Uterus (tissue), 2 donors: ENCODE measurements at regions not wholly inside any gene's neighbourhood (a gene's known extent, or its start where the extent isn't known, plus 50 kb on each side); places are given as distances from the start of the nearest gene placed in this dataset.

Experiments
- CTCF ChIP-seq, 4 experiments: fragments of 200-600 bp in 2 of 4; fragments of 450-650 bp in 2 of 4; sonication (generic) in 2 of 4; IDR thresholded peaks; one replicate each; pipeline ENCODE4 v1.5.1; 2016 to 2019; ENCODE audit warnings: antibody characterized with exemption in 4 of 4, mild to moderate bottlenecking in 2 of 4, moderate library complexity in 1 of 4
- POLR2A ChIP-seq, 2 donors: fragments of 450-650 bp; IDR thresholded peaks; one replicate each; pipeline ENCODE4 v1.6.1; 2016; ENCODE audit warnings: antibody characterized with exemption in 2 of 2, mild to moderate bottlenecking in 1 of 2, moderate library complexity in 1 of 2

- TF ChIP-seq CTCF (IDR thresholded peaks at IDR 0.05) (no peak), POLR2A (IDR thresholded peaks at IDR 0.05) (no peak)
These were observed 275.7 kb upstream of the SLC16A7 start for GRCh38 chr12:59320112-59320511.
